Calu3 (cell line): ENCODE measurements at regions not wholly inside any gene's neighbourhood (a gene's known extent, or its start where the extent isn't known, plus 50 kb on each side); places are given as distances from the start of the nearest gene placed in this dataset.

ENCODE experiments used
- BruUV-seq: library from RNA; stranded (reverse); fragments of 400-500 nt; replicated peaks from 2 replicates; lab custom pipeline; 2021; lab: Mats Ljungman, UMichigan
- CTCF ChIA-PET: fragments of 300-600 bp; sonication (Branson Sonifier 250); formaldehyde crosslinking; loops from one replicate; lab custom pipeline; 2022; ENCODE audit warnings: antibody characterized with exemption; lab: Charles Lee
- DNase-seq: peaks from one replicate; pipeline ENCODE4 v3.0.0; 2022
- H3K27ac Mint-ChIP-seq: one replicate; pipeline ENCODE4 v1.8.0; 2022; ENCODE audit warnings: mixed read lengths; ENCODE audit not compliant: unreplicated experiment
- H3K27me3 Mint-ChIP-seq: one replicate; pipeline ENCODE4 v1.8.0; 2022; ENCODE audit warnings: mixed read lengths; ENCODE audit not compliant: unreplicated experiment
- H3K36me3 Mint-ChIP-seq: one replicate; pipeline ENCODE4 v1.8.0; 2022; ENCODE audit warnings: mild to moderate bottlenecking, moderate library complexity, mixed read lengths; ENCODE audit not compliant: insufficient read depth, unreplicated experiment
- H3K4me1 Mint-ChIP-seq: one replicate; pipeline ENCODE4 v1.8.0; 2022; ENCODE audit warnings: mild to moderate bottlenecking, low read depth, mixed read lengths; ENCODE audit not compliant: unreplicated experiment
- H3K4me3 Mint-ChIP-seq: one replicate; pipeline ENCODE4 v1.8.0; 2022; ENCODE audit warnings: mild to moderate bottlenecking, low read depth, moderate library complexity, mixed read lengths; ENCODE audit not compliant: unreplicated experiment
- H3K9me3 Mint-ChIP-seq: one replicate; pipeline ENCODE4 v1.8.0; 2022; ENCODE audit warnings: low read depth, mixed read lengths; ENCODE audit not compliant: unreplicated experiment
- intact Hi-C: fragments of 100-400 bp; cut with micrococcal nuclease; formaldehyde crosslinking; loops from one replicate; pipeline ENCODE4 v1.10.0; 2022; ENCODE audit not compliant: unreplicated experiment
- TF ChIP-seq, protein P1 (sequence below): fragments of 200-600 bp; IDR thresholded peaks from one replicate; pipeline ENCODE4 v1.8.0; 2022; ENCODE audit warnings: antibody characterized with exemption; ENCODE audit not compliant: unreplicated experiment

DNA sequence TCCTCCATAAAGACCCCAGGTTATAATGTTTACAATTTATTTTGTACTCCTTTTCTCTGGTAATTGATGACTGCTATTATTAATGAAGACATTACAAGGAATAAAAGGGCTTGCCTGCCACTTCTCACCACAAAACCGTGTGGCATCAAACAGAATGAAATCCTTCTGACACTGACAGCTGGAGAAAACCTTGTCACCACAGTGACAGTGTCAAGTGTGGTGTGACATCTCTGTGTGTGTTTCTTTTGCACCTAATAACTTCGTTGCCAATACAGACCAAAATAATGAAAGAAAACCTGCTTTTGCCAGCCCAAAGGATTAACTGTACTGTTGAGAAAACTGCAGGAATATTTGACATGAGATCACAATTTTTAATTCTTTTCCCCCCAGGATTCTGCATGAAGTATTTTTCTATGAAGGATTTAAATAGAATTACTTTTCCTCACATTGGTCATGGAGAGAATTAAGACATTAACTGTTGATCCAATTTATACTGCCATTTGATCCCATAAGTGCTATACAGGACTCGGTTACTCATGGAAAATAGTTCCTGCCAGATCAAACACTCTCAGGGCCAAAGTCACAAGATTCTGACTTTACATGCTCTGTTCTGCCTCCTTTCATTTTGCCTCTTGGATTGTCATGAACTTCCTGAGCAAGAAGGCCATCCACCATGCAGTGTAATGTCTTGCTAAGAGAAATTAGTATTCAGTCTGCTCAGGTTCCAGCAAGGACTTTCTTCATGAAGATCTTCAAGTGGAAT, 60.4 kb upstream of the IFNG-AS1 start:
- H3K27me3 Mint-ChIP-seq, result no peaks in the 10 kb centered on the region
- intact Hi-C loops, result loop anchor here (5.0 kb wide), 1 partner anchor 277 kb away; no protein-coding TSS in a partner anchor
- CTCF ChIA-PET, result no interaction called here
- no peak for DNase-seq
- no TSS peak for BruUV-seq
- no peak overlapping the region for H3K27ac Mint-ChIP-seq
- H3K9me3 Mint-ChIP-seq, result no peaks in the 10 kb centered on the region
- TF ChIP-seq, protein P1, sequence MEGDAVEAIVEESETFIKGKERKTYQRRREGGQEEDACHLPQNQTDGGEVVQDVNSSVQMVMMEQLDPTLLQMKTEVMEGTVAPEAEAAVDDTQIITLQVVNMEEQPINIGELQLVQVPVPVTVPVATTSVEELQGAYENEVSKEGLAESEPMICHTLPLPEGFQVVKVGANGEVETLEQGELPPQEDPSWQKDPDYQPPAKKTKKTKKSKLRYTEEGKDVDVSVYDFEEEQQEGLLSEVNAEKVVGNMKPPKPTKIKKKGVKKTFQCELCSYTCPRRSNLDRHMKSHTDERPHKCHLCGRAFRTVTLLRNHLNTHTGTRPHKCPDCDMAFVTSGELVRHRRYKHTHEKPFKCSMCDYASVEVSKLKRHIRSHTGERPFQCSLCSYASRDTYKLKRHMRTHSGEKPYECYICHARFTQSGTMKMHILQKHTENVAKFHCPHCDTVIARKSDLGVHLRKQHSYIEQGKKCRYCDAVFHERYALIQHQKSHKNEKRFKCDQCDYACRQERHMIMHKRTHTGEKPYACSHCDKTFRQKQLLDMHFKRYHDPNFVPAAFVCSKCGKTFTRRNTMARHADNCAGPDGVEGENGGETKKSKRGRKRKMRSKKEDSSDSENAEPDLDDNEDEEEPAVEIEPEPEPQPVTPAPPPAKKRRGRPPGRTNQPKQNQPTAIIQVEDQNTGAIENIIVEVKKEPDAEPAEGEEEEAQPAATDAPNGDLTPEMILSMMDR, result no peak
- no peaks in the 10 kb centered on the region for H3K36me3 Mint-ChIP-seq
- peaks cover 44% of the 10 kb centered on the region for H3K4me1 Mint-ChIP-seq
- no peak overlapping the region for H3K4me3 Mint-ChIP-seq

DNA sequence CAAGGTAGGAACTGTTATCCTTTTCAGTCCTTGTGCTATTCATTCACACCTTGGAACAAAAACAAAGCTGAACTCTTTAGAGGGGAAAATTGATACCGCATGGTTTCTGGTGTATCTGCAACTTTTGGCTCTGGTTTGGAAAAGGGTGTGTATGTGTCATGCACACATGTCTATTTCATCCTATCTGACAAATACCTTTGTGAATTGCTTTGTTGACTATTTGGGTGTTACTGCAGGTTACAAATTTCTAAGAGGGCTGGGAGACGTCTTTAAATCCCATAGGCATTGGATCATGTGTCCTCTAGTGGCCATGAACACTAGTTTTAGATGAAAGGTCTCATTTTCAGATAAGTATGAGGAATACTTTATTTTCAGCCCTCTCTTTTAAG, 59.9 kb upstream of the IFNG-AS1 start:
- Mint-ChIP-seq H3K27me3 (no peaks in the 10 kb centered on the region), H3K36me3 (no peaks in the 10 kb centered on the region), H3K9me3 (no peaks in the 10 kb centered on the region), H3K27ac (no peak overlapping the region), H3K4me3 (no peak overlapping the region), H3K4me1 (peaks cover 44% of the 10 kb centered on the region)
- no TSS peak for BruUV-seq
- CTCF ChIA-PET, result no interaction called here
- TF ChIP-seq, protein P1, result no peak
- no peak for DNase-seq
- intact Hi-C loops, result loop anchor here (5.0 kb wide), 1 partner anchor 277 kb away; no protein-coding TSS in a partner anchor

DNA sequence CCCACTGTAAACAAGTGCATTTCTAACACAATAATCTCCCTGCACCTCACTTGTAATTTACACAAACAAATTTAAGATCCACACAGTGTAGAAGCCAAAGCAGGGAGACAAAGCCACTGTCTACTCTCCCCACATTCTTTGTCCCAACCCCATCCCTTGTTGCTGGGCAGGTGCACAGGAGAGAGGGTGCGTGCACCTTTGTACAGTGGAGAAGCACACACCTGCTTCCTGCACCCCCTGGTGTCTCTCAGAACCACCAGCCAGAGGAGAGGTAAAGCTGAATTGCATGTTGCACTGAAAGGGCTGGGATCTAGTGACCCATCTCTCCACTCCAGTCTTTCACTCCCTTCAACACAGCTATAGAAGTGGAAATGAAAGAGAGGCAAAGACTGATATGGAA, 51.4 kb upstream of the IFNG-AS1 start:
- TF ChIP-seq, protein P1, result no peak
- CTCF ChIA-PET, result no interaction called here
- DNase-seq, result no peak
- peaks cover 2% of the 10 kb centered on the region for H3K9me3 Mint-ChIP-seq
- no peak overlapping the region for H3K27ac Mint-ChIP-seq
- H3K36me3 Mint-ChIP-seq, result no peaks in the 10 kb centered on the region
- H3K4me1 Mint-ChIP-seq, result peaks cover 29% of the 10 kb centered on the region
- no TSS peak for BruUV-seq
- H3K4me3 Mint-ChIP-seq, result no peak overlapping the region
- no peaks in the 10 kb centered on the region for H3K27me3 Mint-ChIP-seq
- intact Hi-C loops, result no loop called here
